ENCODE measurements at regions not wholly inside any gene's neighbourhood (a gene's known extent, or its start where the extent isn't known, plus 50 kb on each side); places are given as distances from the start of the nearest gene placed in this dataset.

GRCh38 chr1:233722212-233722979, 108.5 kb downstream of the KCNK1 start:
- no peak for TF ChIP-seq CTCF (IDR thresholded peaks at IDR 0.05)
- TF ChIP-seq POLR2A (IDR thresholded peaks at IDR 0.05) = no peak

Data from suprapubic skin (tissue), 3 donors.